NCI-H446 treated with DMSO at 0.1 percent for 48 hours (cell line): ENCODE measurements at regions not wholly inside any gene's neighbourhood (a gene's known extent, or its start where the extent isn't known, plus 50 kb on each side); places are given as distances from the start of the nearest gene placed in this dataset.
"Not testable (repeated sequence)": the region's sequence is repeated elsewhere in the genome, so short reads cannot be mapped to it uniquely, and the experiment has no call there.

Experiments
- DNase-seq: peaks from one replicate; lab custom pipeline; 2025; lab: John Stamatoyannopoulos, UW

GRCh38 chr10:20656886-20657285, 240.2 kb downstream of the NEBL start:
- DNase-seq: no peak

DNA sequence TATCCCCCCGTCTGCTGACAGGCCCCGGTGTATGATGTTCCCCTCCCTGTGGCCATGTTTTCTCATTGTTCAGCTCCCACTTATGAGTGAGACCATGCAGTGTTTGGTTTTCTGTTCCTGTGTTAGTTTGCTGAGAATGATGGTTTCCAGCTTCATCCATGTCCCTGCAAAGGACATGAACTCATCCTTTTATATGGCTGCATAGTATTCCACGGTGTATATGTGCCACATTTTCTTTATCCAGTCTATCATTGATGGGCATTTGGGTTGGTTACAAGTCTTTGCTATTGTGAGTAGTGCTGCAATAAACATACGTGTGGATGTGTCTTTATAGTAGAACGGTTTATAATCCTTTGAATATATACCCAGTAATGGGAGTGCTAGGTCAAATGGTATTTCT, 244.7 kb downstream of the NEBL start:
- not testable (repeated sequence) for DNase-seq

DNA sequence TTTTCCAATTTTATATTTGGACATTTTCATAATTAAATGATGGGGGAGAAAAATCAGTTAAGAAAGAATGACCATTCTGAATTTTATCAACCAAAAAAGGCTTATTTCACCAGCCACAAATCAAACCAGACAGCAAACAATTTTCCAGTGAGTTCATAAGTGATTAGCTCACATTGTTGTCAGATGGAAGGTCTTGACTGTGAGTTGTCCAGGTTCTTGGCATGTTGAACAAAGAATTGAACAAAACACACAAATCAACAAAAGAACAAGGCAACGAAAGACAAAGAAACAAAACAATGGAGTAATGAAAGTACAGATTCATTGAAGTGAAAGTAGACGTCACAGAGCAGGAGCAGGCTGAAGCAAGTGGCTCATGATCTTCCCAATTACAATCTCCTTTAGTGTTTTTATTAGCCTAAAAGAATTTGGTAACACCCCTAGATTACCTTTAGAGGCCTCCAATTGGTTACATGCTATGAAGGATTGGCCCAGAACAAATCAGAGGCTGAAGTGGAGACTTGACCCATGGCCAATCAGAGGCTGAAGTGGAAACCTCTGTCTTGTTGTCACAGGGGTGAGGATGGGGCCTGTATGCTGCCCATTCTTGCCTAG, 248.7 kb downstream of the NEBL start:
- no peak for DNase-seq

- DNase-seq: no peak
These were observed 249.4 kb downstream of the NEBL start for GRCh38 chr10:20647756-20648155.

DNA sequence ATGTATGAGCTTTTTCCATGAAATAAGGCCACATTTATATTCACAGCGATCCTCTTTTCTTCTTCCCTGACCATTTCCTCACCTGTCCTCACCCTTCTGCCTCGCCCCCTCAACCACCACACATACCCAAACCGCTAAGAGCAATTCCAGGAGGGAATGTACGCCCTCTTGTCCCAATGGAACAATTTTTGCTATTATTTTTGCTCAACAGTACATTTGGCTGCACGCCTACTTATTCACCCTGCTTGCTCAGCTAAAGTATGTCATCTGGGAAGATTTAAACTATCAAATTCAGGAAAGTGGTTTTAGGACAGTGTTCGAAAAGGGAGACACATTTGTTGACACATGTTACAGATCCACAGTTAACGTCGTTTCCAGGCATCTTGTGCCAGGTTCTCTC, 252.7 kb downstream of the NEBL start:
- DNase-seq: no peak

- no peak for DNase-seq
These were observed 255.5 kb downstream of the NEBL start for GRCh38 chr10:20641605-20642004.

DNA sequence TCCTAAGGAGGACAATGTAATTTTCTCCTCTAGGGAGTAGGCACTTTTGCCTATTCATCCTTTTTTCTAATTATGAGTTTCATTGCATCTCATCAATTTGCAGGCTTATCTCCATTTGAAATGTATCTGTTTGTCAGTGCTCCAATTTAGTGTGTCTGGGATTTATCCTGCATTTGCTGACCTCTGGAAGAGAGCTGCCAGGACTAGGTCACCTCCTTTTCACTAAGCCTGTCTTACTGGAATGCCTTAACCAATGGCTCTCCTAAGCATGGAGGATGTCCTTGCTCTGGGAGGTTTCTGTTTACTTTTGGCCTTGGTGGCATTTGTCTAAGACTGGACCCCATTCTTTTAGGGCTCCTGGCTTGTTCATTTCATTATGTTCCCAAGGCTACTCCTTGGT, 261.5 kb downstream of the NEBL start:
- no peak for DNase-seq

DNA sequence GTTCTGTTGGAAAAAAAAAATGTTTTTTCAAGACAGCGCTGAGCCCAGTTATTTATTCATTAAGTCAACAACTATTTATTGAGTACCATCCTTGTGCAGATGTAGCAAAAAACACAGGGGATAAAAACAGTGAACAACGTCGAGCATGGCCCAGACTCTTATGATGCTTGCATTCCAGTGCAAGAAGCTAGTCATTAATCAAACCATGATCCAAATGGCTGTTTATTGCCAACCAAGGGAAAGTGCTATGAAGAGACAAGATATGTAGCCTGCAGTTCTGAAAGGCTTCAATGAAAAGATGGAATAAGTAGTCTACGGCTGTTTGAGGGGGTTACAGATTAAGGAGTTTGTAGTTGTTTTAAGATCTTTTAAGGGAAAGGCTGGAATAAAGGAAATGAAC, 262.3 kb downstream of the NEBL start:
- no peak for DNase-seq

GRCh38 chr10:20633714-20634113, 263.4 kb downstream of the NEBL start:
- DNase-seq: no peak

GRCh38 chr10:20632696-20633095, 264.4 kb downstream of the NEBL start:
- no peak for DNase-seq

- no peak for DNase-seq
These were observed 265.9 kb downstream of the NEBL start for GRCh38 chr10:20631229-20631628.

- no peak for DNase-seq
These were observed 266.9 kb downstream of the NEBL start for GRCh38 chr10:20630092-20630643.

DNA sequence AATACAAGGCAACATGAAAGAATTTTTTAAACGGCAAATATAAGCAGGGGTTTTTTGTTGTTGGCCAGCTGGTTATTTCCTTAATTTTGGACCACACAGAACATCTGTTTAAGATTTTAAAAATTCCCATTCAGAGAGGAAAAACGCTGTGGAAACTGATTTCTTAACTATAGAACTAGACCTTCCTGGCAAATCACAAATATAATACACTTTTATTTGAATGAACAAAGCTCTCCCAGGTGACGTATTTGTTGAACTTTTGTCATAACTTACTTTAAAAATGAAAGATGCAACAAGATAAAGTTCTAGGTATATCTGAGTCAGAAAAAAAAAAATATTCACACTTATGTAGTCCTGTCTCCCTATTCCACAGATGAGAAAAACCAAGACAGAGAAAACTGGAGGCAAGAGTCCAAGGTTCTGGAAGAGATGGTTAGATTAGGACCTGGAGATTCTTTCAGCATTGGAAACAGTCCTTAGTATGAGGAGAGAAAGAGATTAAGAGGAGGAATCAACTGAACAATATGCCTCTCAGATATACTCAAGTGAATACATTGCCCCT, 269.1 kb downstream of the NEBL start:
- no peak for DNase-seq

GRCh38 chr10:20627087-20627486, 270.0 kb downstream of the NEBL start:
- DNase-seq: no peak

DNA sequence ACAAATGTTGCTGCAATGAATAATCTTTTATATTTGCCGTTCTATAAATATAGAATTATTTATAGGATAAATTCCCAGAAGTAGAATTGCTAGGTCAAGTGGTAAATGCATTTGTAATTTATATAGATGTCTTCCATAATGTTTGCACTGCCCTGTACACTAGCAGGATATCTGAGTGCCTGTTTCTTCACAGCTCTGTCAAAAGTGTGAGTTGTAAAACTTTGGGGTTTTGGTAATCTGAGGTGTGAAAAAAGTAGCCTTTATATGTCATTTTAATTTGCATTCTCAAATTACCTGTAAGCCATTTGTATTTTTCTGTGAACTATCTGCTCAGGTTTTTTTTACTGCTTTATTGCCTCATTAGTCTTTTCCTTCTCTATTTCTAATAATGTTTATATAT, 271.2 kb downstream of the NEBL start:
- no peak for DNase-seq

- DNase-seq: no peak
These were observed 272.5 kb downstream of the NEBL start for GRCh38 chr10:20624642-20625041.

GRCh38 chr10:20623546-20623945, 273.6 kb downstream of the NEBL start:
- DNase-seq: no peak

DNA sequence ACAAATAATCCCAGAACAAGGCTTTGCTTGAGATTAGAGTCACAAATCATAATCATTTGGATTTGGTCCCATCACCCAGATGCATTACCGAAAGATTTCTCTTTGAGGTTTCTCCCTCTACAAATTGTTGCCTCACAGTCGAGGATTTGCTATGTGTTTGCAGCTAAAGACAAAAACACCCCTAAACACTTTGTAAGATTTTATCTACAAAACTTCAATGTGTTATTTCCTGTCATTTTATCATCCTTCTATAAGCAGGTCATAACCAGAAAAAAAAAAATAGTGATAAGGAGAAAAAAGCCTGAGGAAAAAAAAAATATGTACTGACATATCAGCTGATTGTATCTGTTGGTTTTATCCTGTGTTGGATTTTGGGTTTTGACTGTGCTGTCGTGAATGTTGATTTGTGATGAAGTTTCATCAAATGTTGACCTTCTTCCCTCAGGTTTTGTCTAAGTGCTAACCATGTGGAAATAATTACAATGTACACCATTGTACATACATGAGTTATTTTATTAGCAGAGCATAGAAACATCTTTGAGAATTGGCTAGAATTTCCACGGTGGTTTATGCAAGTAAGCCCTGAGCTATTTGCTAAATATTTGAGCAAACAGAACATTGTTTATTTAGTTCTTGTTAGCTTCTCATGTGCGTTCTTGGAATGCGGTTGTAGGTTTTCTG, 274.4 kb downstream of the NEBL start:
- DNase-seq: no peak

DNA sequence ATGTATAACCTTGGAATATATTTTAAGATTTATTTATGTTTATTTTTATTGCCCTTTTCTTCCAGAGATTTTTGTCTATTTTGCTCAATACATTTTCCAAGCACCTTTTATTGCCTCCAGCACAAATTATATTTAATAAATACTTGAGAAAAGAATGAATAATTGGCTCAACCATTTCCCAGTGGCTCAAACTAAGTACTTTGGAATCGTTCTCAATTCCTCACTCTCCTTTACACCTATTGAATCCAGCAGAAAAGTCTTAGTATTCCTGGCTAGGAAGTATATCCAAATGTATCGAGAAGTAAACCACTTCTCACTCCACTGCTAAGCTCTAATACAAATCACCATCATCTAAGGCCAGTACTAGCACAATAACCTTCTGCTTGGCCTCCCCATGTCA, 276.1 kb downstream of the NEBL start:
- DNase-seq: no peak

DNA sequence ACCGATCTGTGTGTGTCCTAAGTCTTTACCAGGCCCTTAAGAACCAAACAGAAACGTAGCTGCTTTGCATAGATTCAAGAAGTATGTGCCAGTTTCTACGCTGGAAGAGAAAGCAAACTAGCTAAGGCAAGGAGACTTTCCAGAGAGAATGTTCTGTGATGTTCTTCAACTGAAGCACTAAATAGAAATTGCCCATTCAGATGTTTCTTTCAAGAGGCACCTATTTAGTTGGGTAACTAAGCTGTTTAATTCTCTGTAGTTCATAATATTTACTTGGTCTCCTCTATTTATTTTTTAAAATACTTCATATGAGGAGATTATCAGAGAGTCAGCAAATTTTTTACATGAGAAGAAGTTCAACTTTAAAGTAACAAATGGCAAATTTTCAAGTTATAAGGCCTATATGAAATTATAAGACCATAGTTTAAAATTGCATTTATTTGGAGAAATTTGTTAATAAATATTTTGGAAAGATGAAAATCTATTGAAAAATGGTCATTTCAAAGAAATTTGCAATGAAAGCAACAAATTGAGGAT, 279.0 kb downstream of the NEBL start:
- DNase-seq: no peak

GRCh38 chr10:20616918-20617810, 279.9 kb downstream of the NEBL start:
- DNase-seq: no peak

DNA sequence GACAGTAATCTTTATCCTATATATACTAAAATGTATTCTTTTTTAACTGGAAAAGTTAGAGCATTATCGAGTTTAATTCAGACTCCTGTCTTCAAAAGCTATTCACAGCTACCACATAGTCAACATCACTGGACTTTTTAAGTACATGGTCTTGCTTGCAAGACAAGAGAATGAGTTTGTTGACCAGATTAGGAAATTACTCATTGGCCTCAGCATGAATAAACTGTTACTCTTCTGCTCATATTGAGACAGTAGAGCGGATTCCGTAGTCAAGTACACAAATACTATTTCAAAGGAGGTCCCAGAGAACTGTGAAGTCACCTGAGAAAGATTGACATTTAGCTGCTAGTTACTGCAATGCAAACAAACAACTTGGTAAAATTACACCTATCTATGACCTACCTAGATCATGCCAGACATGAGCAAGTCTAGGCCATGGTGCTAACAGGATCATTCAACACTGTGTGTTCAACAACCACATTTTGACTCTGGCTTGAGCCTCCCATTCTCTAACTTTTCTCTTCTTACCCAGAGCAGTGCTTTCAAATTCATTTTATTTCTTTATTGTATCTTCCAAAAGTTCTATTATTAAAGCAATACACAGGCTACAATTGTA, 280.9 kb downstream of the NEBL start:
- no peak for DNase-seq
